NB4 (cell line): ENCODE measurements at regions not wholly inside any gene's neighbourhood (a gene's known extent, or its start where the extent isn't known, plus 50 kb on each side); places are given as distances from the start of the nearest gene placed in this dataset.

Experiments used
- CTCF ChIP-seq: IDR thresholded peaks from one replicate; pipeline ENCODE4 v1.5.1; 2012; ENCODE audit warnings: low read depth, low read length
- MAX ChIP-seq: IDR thresholded peaks from 2 replicates; pipeline ENCODE4 v1.6.1; 2011; ENCODE audit warnings: low read depth, low read length
- POLR2A ChIP-seq: IDR thresholded peaks from 2 replicates; pipeline ENCODE4 v1.6.1; 2011; ENCODE audit warnings: mild to moderate bottlenecking; ENCODE audit not compliant: insufficient read length; ENCODE audit errors: extremely low read depth

- no peak for TF ChIP-seq POLR2A
- no peak for TF ChIP-seq CTCF
- no peak for TF ChIP-seq MAX
Measured at GRCh38 chr18:59954755-59955156, 55.0 kb downstream of the PMAIP1 start.
